Renal cortex interstitium (tissue), 11 donors: ENCODE measurements at regions not wholly inside any gene's neighbourhood (a gene's known extent, or its start where the extent isn't known, plus 50 kb on each side); places are given as distances from the start of the nearest gene placed in this dataset.

ENCODE experiments used
- DNase-seq, 11 donors: peaks; one replicate each; pipeline ENCODE4 v3.0.0-alpha.2; 2013; ENCODE audit warnings: low read depth in 9 of 11, low spot score in 4 of 11; ENCODE audit errors: extremely low read depth in 1 of 11

- peak in 5 of 11 donors; percentile 2 to 13 (median 5) for DNase-seq
These were observed 195.9 kb upstream of the LDB2 start for GRCh38 chr4:17094159-17094875.

DNA sequence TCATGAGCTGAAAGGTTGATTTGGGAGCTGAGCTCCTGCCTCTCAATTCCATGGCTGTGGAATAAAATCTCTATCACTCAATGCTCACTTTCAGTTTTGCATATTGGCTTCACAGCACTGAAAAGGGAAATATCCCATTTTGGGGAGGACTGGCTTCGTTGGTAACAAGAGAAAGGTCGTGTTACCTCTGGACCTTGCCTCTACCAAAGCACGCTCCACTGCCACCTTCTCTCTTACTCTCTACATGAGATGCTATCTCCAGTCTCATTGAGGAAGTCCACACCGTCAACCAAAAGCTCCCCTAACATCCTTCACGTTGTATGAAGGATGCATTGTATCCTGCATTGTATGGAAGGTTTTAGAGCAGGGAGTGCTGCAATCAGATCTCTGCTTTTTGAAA is 195.0 kb upstream of the LDB2 start:
- no peak for DNase-seq

- DNase-seq = no peak
These were observed 194.4 kb upstream of the LDB2 start for GRCh38 chr4:17092736-17093437.

GRCh38 chr4:17091104-17091503 is 192.7 kb upstream of the LDB2 start:
- DNase-seq = no peak

DNA sequence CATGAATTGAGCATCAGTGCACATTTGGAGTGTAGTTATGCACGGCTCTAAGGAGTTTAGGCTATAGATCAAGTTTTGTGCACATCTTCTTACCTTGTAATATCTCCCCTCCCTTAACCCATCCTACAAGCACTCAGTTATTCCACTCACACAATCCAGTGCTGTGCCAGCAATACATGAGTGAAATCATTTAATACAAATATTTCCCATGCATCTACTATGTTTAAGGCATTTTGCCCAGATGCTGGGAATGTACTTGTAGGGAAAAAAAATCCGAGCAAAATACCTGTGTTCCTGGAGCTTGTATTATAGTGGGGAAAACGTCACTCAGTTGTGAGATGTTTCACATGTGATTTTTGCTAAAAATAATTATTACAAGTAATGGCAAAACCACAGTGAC is 191.6 kb upstream of the LDB2 start:
- no peak for DNase-seq

- no peak for DNase-seq
These were observed 187.0 kb upstream of the LDB2 start for GRCh38 chr4:17085416-17085815.

DNA sequence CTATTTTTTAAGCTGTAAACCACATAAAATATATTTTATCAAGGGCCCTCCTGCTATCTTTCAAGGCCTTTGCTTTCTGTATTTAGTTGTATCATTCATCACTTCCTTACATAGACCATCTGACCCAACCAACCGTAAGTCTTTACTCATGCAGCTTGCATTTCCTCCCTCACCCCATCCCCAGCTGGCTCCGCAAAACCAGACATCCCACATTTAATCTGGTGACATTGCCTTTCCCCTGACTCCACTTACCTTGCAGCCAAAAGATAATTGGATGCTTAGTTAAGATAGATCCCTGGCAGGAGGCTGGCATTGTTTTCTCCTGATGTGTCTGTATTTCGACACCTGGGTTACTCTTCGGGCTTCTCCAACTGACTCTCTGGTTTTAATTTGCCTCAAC is 183.7 kb upstream of the LDB2 start:
- DNase-seq = no peak

GRCh38 chr4:17081179-17081578 is 182.7 kb upstream of the LDB2 start:
- no peak for DNase-seq

DNA sequence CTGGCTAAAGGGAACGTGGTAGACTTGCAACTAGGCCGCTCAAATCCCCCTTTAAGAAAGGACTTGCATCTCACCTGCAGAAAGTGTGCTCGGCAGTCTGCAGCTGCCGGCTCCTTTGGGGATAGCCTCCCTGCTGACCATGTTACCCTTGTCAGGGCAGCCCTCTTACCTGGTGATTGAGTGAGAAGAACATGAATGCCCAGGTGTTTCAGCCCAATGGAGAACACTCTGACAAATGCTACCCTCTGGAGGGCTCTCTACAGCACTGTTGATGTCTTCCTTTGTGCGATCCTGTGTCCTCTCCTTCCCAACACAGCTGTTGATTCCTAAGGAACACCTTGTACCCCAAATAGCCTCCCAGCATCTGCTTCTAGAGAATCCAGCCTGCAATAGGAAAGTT is 178.7 kb upstream of the LDB2 start:
- DNase-seq = no peak

DNA sequence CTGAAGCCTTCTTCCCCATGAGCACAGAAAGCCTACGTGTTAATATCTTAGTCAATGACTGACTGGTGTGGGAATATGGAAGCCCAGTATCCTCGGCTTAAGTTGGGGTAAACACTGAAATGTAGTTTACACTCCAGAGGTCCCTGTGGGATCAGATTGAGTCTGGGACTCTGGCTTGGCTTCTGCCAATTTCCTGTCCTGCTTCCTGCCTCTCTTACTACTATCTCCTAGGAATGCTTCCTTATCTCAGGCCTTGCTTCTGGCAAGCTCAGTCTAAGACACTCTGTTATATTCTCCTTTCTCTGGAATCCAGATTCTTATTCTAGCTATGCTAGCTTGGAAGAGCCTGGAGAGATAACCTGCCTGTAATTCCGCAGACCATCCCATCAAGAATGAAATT is 174.0 kb upstream of the LDB2 start:
- no peak for DNase-seq

DNA sequence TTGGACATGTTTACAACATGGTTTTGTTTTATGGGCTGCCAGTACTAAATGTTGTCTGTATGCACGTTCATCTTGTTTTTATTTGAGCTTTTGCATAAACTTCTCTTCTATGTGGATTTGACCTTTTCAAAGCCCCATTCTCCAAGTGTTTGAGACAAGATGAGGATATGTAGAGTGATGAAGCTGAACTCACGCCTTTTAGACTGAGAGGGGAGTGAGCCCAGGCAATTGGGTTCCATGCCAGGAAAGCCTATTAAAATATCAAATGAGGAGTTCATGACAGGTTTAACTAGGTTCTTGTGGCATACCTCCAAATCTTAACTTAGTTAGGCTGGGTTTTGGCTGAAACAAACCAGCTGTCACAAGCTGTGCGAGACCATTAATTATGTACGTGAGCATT is 170.4 kb upstream of the LDB2 start:
- DNase-seq = peak in 10 of 11 donors; percentile 31 to 80 (median 54)

DNA sequence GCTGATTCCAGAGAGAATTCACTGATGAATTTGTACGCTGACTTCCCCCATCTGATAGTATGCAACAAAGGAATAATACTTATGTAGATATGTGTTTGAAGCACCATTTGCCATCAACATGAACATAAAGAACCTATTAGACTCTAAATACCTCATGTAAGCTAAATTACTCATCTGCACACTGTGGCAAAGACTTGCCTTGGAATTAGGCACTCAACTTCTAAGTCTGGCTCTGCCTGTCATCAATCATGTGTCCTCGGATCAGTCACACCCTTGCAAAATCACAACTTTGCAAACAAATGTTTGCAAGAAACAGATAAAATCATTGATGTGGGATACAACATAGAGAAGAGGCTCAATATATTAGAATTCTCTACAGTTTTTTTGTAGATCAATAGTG is 169.9 kb upstream of the LDB2 start:
- no peak for DNase-seq

- DNase-seq = no peak
These were observed 168.5 kb upstream of the LDB2 start for GRCh38 chr4:17066972-17067371.

GRCh38 chr4:17066236-17066635 is 167.8 kb upstream of the LDB2 start:
- DNase-seq = no peak

DNA sequence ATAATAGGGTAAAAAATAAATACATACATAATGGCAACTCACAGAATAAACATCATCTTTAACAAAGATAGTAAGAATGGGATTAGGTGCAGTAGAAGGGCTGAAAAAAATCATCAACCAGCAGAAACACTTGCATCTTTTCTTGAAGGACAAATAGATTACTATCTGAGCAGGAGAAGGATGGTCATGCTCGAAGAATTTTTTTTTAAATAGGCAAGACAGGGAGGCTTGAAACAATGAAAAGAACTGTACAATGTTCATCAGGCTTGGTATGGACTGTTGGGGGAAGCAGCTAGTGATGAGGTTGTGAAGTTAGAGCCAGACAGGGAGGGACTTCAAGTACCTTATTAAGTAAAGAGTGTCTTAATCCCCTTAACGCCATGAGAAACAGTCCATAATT is 167.4 kb upstream of the LDB2 start:
- no peak for DNase-seq

DNA sequence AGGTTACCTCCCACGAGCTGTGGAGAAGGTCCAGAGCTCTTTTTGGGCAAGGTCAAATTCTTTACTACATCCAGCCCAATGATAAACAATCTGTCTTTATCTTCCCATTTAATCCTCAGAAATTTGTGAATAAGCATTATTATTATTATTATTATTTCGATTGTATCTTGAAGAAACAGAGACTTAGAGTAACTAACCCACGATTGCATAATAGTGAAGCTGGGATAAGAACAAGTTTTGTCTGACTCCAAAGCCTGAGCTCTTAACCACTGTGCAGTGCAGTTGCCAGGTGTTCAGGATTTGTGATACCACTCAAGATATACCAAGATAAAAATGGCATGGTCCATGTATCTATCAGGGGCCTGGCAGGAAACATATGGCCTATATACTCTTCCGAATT is 166.5 kb upstream of the LDB2 start:
- DNase-seq = no peak

- DNase-seq = no peak
These were observed 165.4 kb upstream of the LDB2 start for GRCh38 chr4:17063888-17064287.

GRCh38 chr4:17060230-17060629 is 161.8 kb upstream of the LDB2 start:
- no peak for DNase-seq

DNA sequence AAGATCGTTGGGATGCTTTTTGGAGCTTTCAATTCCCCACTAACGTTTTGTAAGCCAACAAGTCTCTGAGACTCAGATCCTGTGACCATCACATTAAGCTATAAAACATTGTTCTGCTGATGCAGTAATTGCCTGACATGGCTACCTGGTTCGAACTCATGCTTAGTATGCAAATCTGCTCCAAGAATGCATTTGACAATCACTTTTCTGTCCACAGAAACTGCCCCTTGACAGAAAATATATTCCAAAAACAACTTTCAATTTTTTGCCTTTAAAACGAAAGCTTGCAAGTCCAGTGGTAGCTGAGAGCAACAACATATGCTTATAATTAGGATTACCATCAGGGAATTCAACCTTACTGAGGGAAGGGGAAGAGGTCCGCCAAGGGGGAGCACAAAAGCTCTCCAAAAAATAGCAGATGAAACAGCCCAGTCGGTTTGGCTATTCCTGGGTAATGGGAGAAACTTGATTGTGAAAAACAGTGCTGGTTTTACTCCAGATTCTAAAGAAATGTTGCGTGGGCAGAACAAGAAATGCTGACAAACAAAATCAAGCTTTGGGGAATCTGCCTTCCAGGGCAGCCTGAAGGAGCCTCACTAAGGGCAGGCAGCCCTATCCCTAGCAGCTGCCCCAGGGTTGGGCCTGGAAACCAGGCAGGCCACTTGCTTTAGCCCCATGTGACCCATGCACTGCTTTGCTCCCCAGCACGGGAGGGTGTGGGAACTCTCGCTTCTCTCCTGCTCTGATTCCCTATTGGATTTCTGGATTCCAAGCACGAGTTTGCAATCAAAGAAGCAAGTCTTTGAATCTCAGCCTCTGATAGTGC is 160.7 kb upstream of the LDB2 start:
- DNase-seq = no peak

GRCh38 chr4:17058536-17058915 is 160.1 kb upstream of the LDB2 start:
- no peak for DNase-seq
